ENCODE measurements at regions not wholly inside any gene's neighbourhood (a gene's known extent, or its start where the extent isn't known, plus 50 kb on each side); places are given as distances from the start of the nearest gene placed in this dataset.
"Not testable (repeated sequence)": the region's sequence is repeated elsewhere in the genome, so short reads cannot be mapped to it uniquely, and the experiment has no call there.

DNA sequence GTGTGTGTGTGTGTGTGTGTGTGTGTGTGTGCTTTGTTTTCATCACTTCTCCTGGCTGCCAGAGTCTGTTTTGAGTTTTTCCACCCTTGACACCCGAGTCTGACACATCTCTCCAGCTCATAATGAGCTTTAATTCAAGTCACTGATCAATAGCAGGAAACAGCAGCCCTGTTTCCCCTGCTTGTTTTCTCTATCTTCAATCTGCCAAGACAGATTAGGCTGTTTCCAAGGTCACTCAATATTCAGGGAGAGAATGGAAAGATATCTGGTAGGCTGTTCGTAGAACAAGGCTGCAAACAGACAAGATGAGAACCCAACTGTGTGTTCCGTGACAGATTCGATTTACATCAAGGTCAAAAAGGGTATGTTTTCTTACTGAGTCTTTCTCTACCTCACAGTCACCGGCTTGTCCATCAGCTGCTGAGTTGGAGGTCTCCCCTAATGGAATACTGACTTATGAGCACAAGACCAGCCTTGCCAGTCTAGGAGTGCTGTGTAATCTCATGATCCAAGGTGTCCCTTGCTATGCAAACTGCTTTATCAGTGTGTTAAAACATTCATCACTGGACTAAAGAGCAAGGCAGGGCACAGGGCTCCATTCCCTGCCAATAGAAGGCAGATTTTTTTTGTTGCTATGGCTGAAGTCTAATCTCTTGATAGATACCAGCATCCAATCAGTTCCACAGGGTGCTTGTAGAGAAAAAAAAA lies 187.9 kb upstream of the LMCD1 start:
- no peak overlapping the region for H3K4me3 ChIP-seq (ENCODE audit: low read depth, low read length)
- H3K9me3 ChIP-seq, result no peaks in the 10 kb centered on the region
- H3K4me1 ChIP-seq, result peaks cover 12% of the 10 kb centered on the region
- TF ChIP-seq, protein P1, sequence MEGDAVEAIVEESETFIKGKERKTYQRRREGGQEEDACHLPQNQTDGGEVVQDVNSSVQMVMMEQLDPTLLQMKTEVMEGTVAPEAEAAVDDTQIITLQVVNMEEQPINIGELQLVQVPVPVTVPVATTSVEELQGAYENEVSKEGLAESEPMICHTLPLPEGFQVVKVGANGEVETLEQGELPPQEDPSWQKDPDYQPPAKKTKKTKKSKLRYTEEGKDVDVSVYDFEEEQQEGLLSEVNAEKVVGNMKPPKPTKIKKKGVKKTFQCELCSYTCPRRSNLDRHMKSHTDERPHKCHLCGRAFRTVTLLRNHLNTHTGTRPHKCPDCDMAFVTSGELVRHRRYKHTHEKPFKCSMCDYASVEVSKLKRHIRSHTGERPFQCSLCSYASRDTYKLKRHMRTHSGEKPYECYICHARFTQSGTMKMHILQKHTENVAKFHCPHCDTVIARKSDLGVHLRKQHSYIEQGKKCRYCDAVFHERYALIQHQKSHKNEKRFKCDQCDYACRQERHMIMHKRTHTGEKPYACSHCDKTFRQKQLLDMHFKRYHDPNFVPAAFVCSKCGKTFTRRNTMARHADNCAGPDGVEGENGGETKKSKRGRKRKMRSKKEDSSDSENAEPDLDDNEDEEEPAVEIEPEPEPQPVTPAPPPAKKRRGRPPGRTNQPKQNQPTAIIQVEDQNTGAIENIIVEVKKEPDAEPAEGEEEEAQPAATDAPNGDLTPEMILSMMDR (IDR thresholded peaks at IDR 0.05; ENCODE audit: low read depth, low read length), result no peak
- DNase-seq, result no peak
- no peaks in the 10 kb centered on the region for H3K27me3 ChIP-seq
- no peaks in the 10 kb centered on the region for H3K36me3 ChIP-seq

DNA sequence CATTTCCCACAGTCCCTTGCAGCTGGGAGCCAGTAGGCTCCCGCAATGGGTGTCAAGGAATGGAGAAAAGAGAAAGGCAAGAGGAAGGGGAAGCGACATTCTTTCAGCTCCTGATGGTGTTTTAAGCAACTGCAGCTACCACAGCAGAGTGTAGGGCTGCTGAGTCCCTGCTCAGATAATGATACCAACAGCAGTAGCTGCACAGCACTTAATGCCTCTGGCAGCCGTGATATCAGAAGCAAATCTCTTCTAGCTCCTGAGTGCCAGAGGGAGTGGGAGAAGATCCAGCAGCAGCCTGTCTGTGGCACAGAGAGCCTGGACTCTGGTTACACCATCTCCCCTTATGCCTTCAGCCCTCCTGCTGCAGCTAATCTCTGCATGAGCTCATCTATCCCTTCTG lies 186.1 kb upstream of the LMCD1 start:
- H3K27me3 ChIP-seq; H3K4me3 ChIP-seq (ENCODE audit: low read depth, low read length); H3K36me3 ChIP-seq; H3K9me3 ChIP-seq: not testable (repeated sequence)
- peaks cover 12% of the 10 kb centered on the region for H3K4me1 ChIP-seq
- DNase-seq, result peak; percentile 64

DNA sequence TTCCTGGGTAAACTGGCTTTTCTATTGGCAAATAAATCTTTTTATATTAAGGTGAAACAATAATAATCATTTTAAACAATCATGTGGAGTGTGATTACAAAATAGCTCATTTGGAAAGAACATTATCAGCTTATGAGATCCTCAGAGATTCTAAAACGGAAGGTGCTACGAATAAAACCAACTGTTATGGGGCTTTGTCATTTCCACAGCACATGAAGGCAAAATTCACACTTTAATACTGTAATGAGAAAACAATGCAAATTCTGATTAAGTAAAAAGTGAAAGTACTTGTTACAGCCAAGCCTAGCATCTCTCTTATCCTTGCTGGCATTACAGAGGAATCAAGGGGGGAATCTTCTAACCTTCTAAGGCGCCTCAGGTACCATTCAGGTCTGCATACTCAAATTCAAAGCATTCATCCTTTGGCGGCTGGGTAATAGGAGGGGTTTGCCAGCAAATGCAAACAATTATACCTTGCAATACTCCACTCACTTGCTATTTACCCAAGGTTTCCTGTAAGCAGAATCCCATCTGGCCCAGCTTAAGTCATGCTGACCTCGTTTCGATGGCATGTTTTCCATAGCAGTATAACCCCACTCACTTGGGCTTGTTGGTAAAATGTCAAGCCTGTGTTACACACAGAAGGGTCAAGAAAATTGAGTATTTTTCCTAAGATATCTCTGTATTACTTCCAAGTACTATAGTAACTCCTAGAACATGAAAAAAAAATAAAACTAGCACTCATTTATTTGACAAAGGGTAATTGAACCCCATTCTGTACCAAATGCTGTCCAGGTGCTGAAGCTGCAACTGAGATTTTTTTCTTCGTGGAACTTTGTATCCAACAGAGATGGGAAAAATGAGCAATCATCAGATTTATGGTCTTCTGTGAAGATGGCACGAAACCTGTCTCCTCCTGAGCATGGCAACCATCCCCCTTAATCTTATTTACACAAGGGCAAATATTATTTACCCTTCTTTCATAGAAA lies 183.7 kb upstream of the LMCD1 start:
- Histone ChIP-seq H3K4me3 (ENCODE audit: low read depth, low read length) (no peak overlapping the region), H3K36me3 (no peaks in the 10 kb centered on the region), H3K9me3 (no peaks in the 10 kb centered on the region), H3K27me3 (no peaks in the 10 kb centered on the region), H3K4me1 (peaks cover 12% of the 10 kb centered on the region)
- no peak for DNase-seq
- TF ChIP-seq, protein P1 (IDR thresholded peaks at IDR 0.05; ENCODE audit: low read depth, low read length), result no peak

DNA sequence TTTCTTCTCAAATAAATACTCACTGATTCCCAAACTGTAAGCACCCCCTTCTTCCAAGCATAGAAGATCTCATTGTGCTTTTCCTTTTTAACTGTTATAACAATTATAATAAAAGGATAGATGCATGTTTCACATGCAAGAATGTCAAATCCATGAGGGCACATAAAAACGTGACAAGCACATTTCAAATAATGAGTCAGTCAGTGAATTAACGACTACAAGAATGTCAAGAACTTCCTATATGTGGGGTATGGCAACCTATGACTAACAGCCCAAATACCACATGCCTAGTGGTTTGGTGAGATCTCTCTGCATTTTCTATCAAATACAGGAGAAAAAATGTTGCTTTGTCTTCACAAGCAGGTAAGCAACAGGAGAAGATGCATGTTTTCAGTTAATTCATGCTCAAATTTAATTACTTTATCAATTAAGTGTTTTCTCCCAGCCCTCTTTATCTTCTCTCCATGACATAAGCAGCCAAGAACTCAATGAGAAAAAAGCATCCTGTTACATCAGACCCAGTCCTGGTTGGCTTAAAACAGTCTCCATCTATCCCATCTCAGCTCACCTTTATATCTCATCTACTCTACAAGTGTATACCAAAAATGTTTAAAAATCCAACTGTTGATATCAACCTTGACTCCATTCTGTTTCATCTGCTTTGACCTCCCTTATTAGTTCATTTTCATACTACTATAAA lies 181.5 kb upstream of the LMCD1 start:
- H3K4me1 ChIP-seq, result peaks cover 4% of the 10 kb centered on the region
- no peaks in the 10 kb centered on the region for H3K27me3 ChIP-seq
- no peak overlapping the region for H3K4me3 ChIP-seq (ENCODE audit: low read depth, low read length)
- TF ChIP-seq, protein P1 (IDR thresholded peaks at IDR 0.05; ENCODE audit: low read depth, low read length), result no peak
- no peaks in the 10 kb centered on the region for H3K9me3 ChIP-seq
- no peaks in the 10 kb centered on the region for H3K36me3 ChIP-seq
- no peak for DNase-seq

DNA sequence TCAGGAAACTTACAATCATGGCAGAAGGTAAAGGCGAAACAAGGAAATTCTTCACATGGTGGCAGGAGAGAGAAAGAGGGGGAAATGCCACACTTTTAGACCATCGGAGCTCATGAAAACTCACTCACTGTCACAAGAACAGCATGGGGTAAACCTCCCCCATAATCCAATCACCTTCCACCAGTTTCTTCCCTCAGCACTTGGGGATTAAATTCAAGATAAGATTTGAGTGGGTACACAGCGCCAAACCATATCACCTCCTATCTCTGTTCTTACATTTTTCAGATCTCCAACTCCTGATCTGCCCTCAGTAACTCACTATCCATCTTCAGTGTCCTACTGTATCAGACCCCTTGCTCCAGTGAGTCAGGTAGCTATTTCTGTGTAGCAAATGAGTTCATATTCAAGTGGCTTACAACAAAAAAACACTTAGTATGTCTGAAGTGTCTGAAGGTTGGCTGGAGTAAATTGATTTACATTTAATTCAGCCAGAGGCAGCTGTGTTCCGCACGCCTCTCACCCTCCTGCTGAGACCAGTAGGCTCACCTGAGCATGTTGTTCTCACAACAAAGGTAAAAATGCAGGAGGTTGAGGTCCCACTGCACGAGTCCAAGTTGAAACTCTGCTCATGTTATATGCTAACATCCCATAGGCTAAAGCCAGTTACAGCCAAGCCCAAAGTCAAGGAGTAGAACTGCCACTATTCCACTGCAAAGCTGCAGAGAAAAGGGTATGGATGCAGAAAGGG lies 180.7 kb upstream of the LMCD1 start:
- Histone ChIP-seq H3K27me3 (no peaks in the 10 kb centered on the region), H3K36me3 (no peaks in the 10 kb centered on the region), H3K4me1 (peaks cover 2% of the 10 kb centered on the region), H3K4me3 (ENCODE audit: low read depth, low read length) (no peak overlapping the region), H3K9me3 (no peaks in the 10 kb centered on the region)
- no peak for DNase-seq
- TF ChIP-seq, protein P1 (IDR thresholded peaks at IDR 0.05; ENCODE audit: low read depth, low read length), result no peak

DNA sequence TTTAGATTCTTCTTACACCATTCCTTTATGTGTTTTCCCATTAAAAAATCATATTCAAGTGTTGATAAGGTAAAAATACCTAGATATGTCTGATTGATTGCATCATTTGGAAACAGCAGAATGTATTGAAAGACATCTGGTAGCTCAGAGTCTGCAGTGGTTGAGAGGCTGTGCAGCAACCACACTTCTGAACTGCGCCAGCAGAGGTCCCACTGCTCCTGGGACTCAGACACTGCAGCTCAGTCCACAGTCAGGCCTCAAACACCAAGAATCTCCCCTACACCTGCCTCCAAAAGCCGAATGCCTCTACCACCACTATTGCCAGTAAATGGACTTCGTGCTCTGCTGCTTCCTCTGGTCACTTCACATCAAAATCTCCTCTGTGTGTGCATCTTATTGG lies 176.9 kb upstream of the LMCD1 start:
- peaks cover 9% of the 10 kb centered on the region for H3K4me1 ChIP-seq
- H3K4me3 ChIP-seq (ENCODE audit: low read depth, low read length), result no peak overlapping the region
- H3K36me3 ChIP-seq, result no peaks in the 10 kb centered on the region
- H3K9me3 ChIP-seq, result no peaks in the 10 kb centered on the region
- DNase-seq, result peak; percentile 49
- no peaks in the 10 kb centered on the region for H3K27me3 ChIP-seq
- TF ChIP-seq, protein P1 (IDR thresholded peaks at IDR 0.05; ENCODE audit: low read depth, low read length), result peak; percentile 71
